GM23248 (cell line): ENCODE measurements at regions not wholly inside any gene's neighbourhood (a gene's known extent, or its start where the extent isn't known, plus 50 kb on each side); places are given as distances from the start of the nearest gene placed in this dataset.

Experiments
- DNase-seq: peaks from one replicate; pipeline ENCODE4 v3.0.0-alpha.2; 2015
- H2AFZ ChIP-seq: fragments of 200-600 bp; sonication (generic); 2 replicates; pipeline ENCODE4 v1.6.1; 2016; ENCODE audit warnings: antibody characterized with exemption
- H3F3A ChIP-seq: fragments of 200-600 bp; sonication (generic); 2 replicates; pipeline ENCODE4 v1.6.1; 2016; ENCODE audit warnings: mild to moderate bottlenecking, antibody characterized with exemption, mixed run types; ENCODE audit not compliant: insufficient read depth
- H3K27ac ChIP-seq: fragments of 200-600 bp; sonication (generic); 2 replicates; pipeline ENCODE4 v1.5.1; 2016; ENCODE audit warnings: mild to moderate bottlenecking
- H3K27me3 ChIP-seq: fragments of 200-600 bp; sonication (generic); replicated peaks from 2 replicates; pipeline ENCODE4 v1.6.1; 2016; ENCODE audit warnings: mild to moderate bottlenecking; ENCODE audit not compliant: insufficient read depth
- H3K36me3 ChIP-seq: fragments of 200-600 bp; sonication (generic); 2 replicates; pipeline ENCODE4 v1.6.1; 2016; ENCODE audit warnings: low read depth, mild to moderate bottlenecking
- H3K4me1 ChIP-seq: fragments of 200-600 bp; sonication (generic); 2 replicates; pipeline ENCODE4 v1.6.1; 2016; ENCODE audit warnings: mild to moderate bottlenecking; ENCODE audit not compliant: insufficient read depth
- H3K4me2 ChIP-seq: fragments of 200-600 bp; sonication (generic); one replicate; pipeline ENCODE4 v1.6.1; 2016; ENCODE audit warnings: mild to moderate bottlenecking; ENCODE audit not compliant: unreplicated experiment
- H3K4me3 ChIP-seq: fragments of 200-600 bp; sonication (generic); 2 replicates; pipeline ENCODE4 v1.5.1; 2016; ENCODE audit warnings: mild to moderate bottlenecking
- H3K79me2 ChIP-seq: fragments of 200-600 bp; sonication (generic); 2 replicates; pipeline ENCODE4 v1.6.1; 2016; ENCODE audit warnings: mild to moderate bottlenecking; ENCODE audit not compliant: insufficient read depth
- H3K9ac ChIP-seq: fragments of 200-600 bp; sonication (generic); 2 replicates; pipeline ENCODE4 v1.6.1; 2016; ENCODE audit warnings: mild to moderate bottlenecking
- H3K9me2 ChIP-seq: fragments of 200-600 bp; sonication (generic); 2 replicates; pipeline ENCODE4 v1.6.1; 2016; ENCODE audit warnings: mixed run types, mild to moderate bottlenecking, moderate library complexity; ENCODE audit not compliant: insufficient read depth
- H3K9me3 ChIP-seq: fragments of 200-600 bp; sonication (generic); one replicate; pipeline ENCODE4 v1.6.1; 2017; ENCODE audit warnings: low read depth
- H4K20me1 ChIP-seq: fragments of 200-600 bp; sonication (generic); 2 replicates; pipeline ENCODE4 v1.6.0; 2016; ENCODE audit not compliant: insufficient read depth
- EZH2 ChIP-seq: fragments of 200-600 bp; sonication (generic); IDR thresholded peaks from 2 replicates; pipeline ENCODE4 v1.6.1; 2018; ENCODE audit warnings: antibody characterized with exemption, mild to moderate bottlenecking; ENCODE audit not compliant: insufficient read depth, poor library complexity, severe bottlenecking
- EZH2phosphoT487 ChIP-seq: fragments of 200-600 bp; sonication (generic); IDR thresholded peaks from 2 replicates; pipeline ENCODE4 v1.6.1; 2018; ENCODE audit warnings: antibody characterized with exemption, moderate library complexity, mild to moderate bottlenecking, low read depth; ENCODE audit not compliant: insufficient read depth
- WGBS, 2 experiments: methylation state at CpG; one replicate each; pipeline ENCODE4 v1.1.6; 2015 to 2017; ENCODE audit warnings: low lambda C conversion rate in 2 of 2, low coverage in 1 of 2; ENCODE audit errors: missing lambda C conversion rate in 2 of 2; 5-methylcytosine and 5-hydroxymethylcytosine counted together
- in situ Hi-C: fragments of 300-500 bp; cut with MboI; formaldehyde crosslinking; loops from 2 replicates; pipeline ENCODE4 v1.15.0; 2020

DNA sequence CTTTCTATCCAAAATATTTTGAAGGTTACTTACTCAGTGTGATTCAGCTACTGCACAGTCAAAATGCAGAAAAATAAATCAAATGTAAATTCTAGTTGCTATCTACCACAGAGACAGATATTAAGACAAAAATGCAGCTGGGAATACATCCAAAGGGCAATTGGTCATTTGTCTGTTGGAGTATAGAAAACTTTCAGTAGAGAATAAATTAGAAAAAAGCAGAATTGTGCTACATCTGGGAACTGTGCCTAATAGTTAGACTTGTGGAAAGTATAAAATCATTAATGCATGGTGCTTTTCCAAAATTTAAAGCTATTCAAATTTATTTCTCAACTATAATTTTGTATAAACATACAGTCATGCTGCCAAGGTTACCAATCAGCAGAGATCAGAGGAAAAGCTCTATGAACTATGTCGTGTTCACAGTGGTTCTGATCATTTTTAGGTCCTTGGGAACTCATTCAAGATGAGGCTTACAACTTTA is 1635.8 kb downstream of the PCDH9 start:
- H2AFZ ChIP-seq, result no peak overlapping the region
- DNase-seq, result peak; percentile 9
- 0 to 4% methylated on average over 1 of the region's 1 CpG for WGBS, 2 experiments
- H3F3A ChIP-seq, result no peaks in the 10 kb centered on the region
- TF ChIP-seq EZH2phosphoT487, result no peak
- TF ChIP-seq EZH2, result no peak
- no peak overlapping the region for H3K27ac ChIP-seq
- H3K9me2 ChIP-seq, result no peaks in the 10 kb centered on the region
- H4K20me1 ChIP-seq, result no peaks in the 10 kb centered on the region
- H3K4me2 ChIP-seq, result no peak overlapping the region
- no peaks in the 10 kb centered on the region for H3K36me3 ChIP-seq
- no peaks in the 10 kb centered on the region for H3K27me3 ChIP-seq
- H3K9me3 ChIP-seq, result no peaks in the 10 kb centered on the region
- H3K4me3 ChIP-seq, result no peak overlapping the region
- H3K79me2 ChIP-seq, result no peaks in the 10 kb centered on the region
- H3K9ac ChIP-seq, result no peak overlapping the region
- no peaks in the 10 kb centered on the region for H3K4me1 ChIP-seq
- in situ Hi-C loops, result no loop called here

GRCh38 chr13:65593298-65593874 is 1636.8 kb downstream of the PCDH9 start:
- Histone ChIP-seq H2AFZ (no peak overlapping the region), H3K27me3 (no peaks in the 10 kb centered on the region), H3K27ac (no peak overlapping the region), H3K9ac (no peak overlapping the region), H3K4me1 (no peaks in the 10 kb centered on the region), H3F3A (no peaks in the 10 kb centered on the region), H3K36me3 (no peaks in the 10 kb centered on the region), H3K4me3 (no peak overlapping the region), H3K9me3 (no peaks in the 10 kb centered on the region), H3K4me2 (no peak overlapping the region), H4K20me1 (no peaks in the 10 kb centered on the region), H3K79me2 (no peaks in the 10 kb centered on the region), H3K9me2 (no peaks in the 10 kb centered on the region)
- no peak for TF ChIP-seq EZH2phosphoT487
- in situ Hi-C loops, result no loop called here
- 29 to 36% methylated on average over 2 of the region's 2 CpGs for WGBS, 2 experiments
- DNase-seq, result no peak

- H3K4me1 ChIP-seq, result no peaks in the 10 kb centered on the region
- H4K20me1 ChIP-seq, result no peaks in the 10 kb centered on the region
- H3K9ac ChIP-seq, result no peak overlapping the region
- H3K36me3 ChIP-seq, result no peaks in the 10 kb centered on the region
- no peaks in the 10 kb centered on the region for H3F3A ChIP-seq
- H2AFZ ChIP-seq, result no peak overlapping the region
- 10 to 25% methylated on average over 1 of the region's 1 CpG for WGBS, 2 experiments
- in situ Hi-C loops, result no loop called here
- no peaks in the 10 kb centered on the region for H3K79me2 ChIP-seq
- DNase-seq, result no peak
- no peak overlapping the region for H3K4me2 ChIP-seq
- H3K9me2 ChIP-seq, result no peaks in the 10 kb centered on the region
- no peaks in the 10 kb centered on the region for H3K27me3 ChIP-seq
- H3K27ac ChIP-seq, result no peak overlapping the region
- no peak for TF ChIP-seq EZH2phosphoT487
- TF ChIP-seq EZH2, result no peak
- H3K9me3 ChIP-seq, result no peaks in the 10 kb centered on the region
- no peak overlapping the region for H3K4me3 ChIP-seq
Measured at GRCh38 chr13:65592731-65593130, 1637.4 kb downstream of the PCDH9 start.

- 47 to 48% methylated on average over 10 of the region's 10 CpGs for WGBS, 2 experiments
- H3F3A ChIP-seq, result no peaks in the 10 kb centered on the region
Measured at GRCh38 chr13:65585346-65585745, 1644.8 kb downstream of the PCDH9 start.

GRCh38 chr13:65584126-65584525 is 1646.0 kb downstream of the PCDH9 start:
- Histone ChIP-seq H3K27me3 (no peaks in the 10 kb centered on the region), H3K36me3 (no peaks in the 10 kb centered on the region), H3K79me2 (no peaks in the 10 kb centered on the region), H4K20me1 (no peaks in the 10 kb centered on the region), H3K9me3 (no peaks in the 10 kb centered on the region), H3K4me3 (no peak overlapping the region), H2AFZ (no peak overlapping the region), H3K4me1 (no peaks in the 10 kb centered on the region), H3K9ac (no peak overlapping the region), H3K27ac (no peak overlapping the region), H3K9me2 (no peaks in the 10 kb centered on the region), H3K4me2 (no peak overlapping the region), H3F3A (no peaks in the 10 kb centered on the region)
- WGBS, 2 experiments, result 24 to 34% methylated on average over 2 of the region's 2 CpGs
- in situ Hi-C loops, result no loop called here
- no peak for TF ChIP-seq EZH2
- no peak for TF ChIP-seq EZH2phosphoT487
- no peak for DNase-seq

More at GRCh38 chr13:65585346-65585745, 1644.8 kb downstream of the PCDH9 start:
- H3K27ac ChIP-seq, result no peak overlapping the region
- H3K9me2 ChIP-seq, result no peaks in the 10 kb centered on the region
- H3K4me1 ChIP-seq, result no peaks in the 10 kb centered on the region
- no peak for DNase-seq
- H3K27me3 ChIP-seq, result no peaks in the 10 kb centered on the region
- no peak for TF ChIP-seq EZH2
- no peak for TF ChIP-seq EZH2phosphoT487
- in situ Hi-C loops, result no loop called here
- H3K36me3 ChIP-seq, result no peaks in the 10 kb centered on the region
- H3K9me3 ChIP-seq, result no peaks in the 10 kb centered on the region
- no peaks in the 10 kb centered on the region for H3K79me2 ChIP-seq
- H3K9ac ChIP-seq, result no peak overlapping the region
- H3K4me2 ChIP-seq, result no peak overlapping the region
- no peak overlapping the region for H3K4me3 ChIP-seq
- no peak overlapping the region for H2AFZ ChIP-seq
- H4K20me1 ChIP-seq, result no peaks in the 10 kb centered on the region
